NCI-H146 (cell line): ENCODE measurements at regions not wholly inside any gene's neighbourhood (a gene's known extent, or its start where the extent isn't known, plus 50 kb on each side); places are given as distances from the start of the nearest gene placed in this dataset.
"Not testable (repeated sequence)": the region's sequence is repeated elsewhere in the genome, so short reads cannot be mapped to it uniquely, and the experiment has no call there.

Source experiments
- DNase-seq: peaks from one replicate; lab custom pipeline; 2025; lab: John Stamatoyannopoulos, UW

GRCh38 chr16:79895053-79895916, 294.7 kb upstream of the MAF start:
- no peak for DNase-seq

- DNase-seq: no peak
Measured at GRCh38 chr16:79893445-79893844, 292.9 kb upstream of the MAF start.

- DNase-seq: no peak
Measured at GRCh38 chr16:79892278-79892677, 291.7 kb upstream of the MAF start.

GRCh38 chr16:79891458-79891857, 290.9 kb upstream of the MAF start:
- no peak for DNase-seq

GRCh38 chr16:79887541-79888540, 287.3 kb upstream of the MAF start:
- DNase-seq: no peak

GRCh38 chr16:79885320-79885719, 284.8 kb upstream of the MAF start:
- no peak for DNase-seq

GRCh38 chr16:79883494-79883893, 283.0 kb upstream of the MAF start:
- no peak for DNase-seq

GRCh38 chr16:79882340-79883005, 281.9 kb upstream of the MAF start:
- DNase-seq: no peak

- DNase-seq: not testable (repeated sequence)
Measured at GRCh38 chr16:79881107-79881506, 280.6 kb upstream of the MAF start.

- DNase-seq: no peak
Measured at GRCh38 chr16:79876332-79876730, 275.8 kb upstream of the MAF start.

GRCh38 chr16:79874391-79874790, 273.9 kb upstream of the MAF start:
- DNase-seq: no peak

GRCh38 chr16:79873825-79874224, 273.3 kb upstream of the MAF start:
- DNase-seq: no peak

- DNase-seq: no peak
Measured at GRCh38 chr16:79871906-79872305, 271.4 kb upstream of the MAF start.

GRCh38 chr16:79870016-79870886, 269.7 kb upstream of the MAF start:
- no peak for DNase-seq

GRCh38 chr16:79869304-79870015, 268.9 kb upstream of the MAF start:
- DNase-seq: no peak

GRCh38 chr16:79868841-79869240, 268.3 kb upstream of the MAF start:
- no peak for DNase-seq

- no peak for DNase-seq
Measured at GRCh38 chr16:79867425-79867997, 267.0 kb upstream of the MAF start.

- no peak for DNase-seq
Measured at GRCh38 chr16:79865918-79866317, 265.4 kb upstream of the MAF start.

GRCh38 chr16:79864781-79865391, 264.3 kb upstream of the MAF start:
- DNase-seq: no peak
